EH (cell line): ENCODE measurements at regions not wholly inside any gene's neighbourhood (a gene's known extent, or its start where the extent isn't known, plus 50 kb on each side); places are given as distances from the start of the nearest gene placed in this dataset.
"Not testable (repeated sequence)": the region's sequence is repeated elsewhere in the genome, so short reads cannot be mapped to it uniquely, and the experiment has no call there.

ENCODE experiments used
- DNase-seq: peaks from one replicate; pipeline ENCODE4 v3.0.0-alpha.2; 2015; ENCODE audit warnings: low read depth

GRCh38 chr1:94672934-94673333 lies 131.4 kb upstream of the F3 start:
- DNase-seq: peak; percentile 98

- DNase-seq: peak; percentile 56
Observed at GRCh38 chr1:94672001-94672400, 130.4 kb upstream of the F3 start.

- DNase-seq: peak; percentile 21
Observed at GRCh38 chr1:94670273-94670672, 128.7 kb upstream of the F3 start.

GRCh38 chr1:94669198-94669597 lies 127.6 kb upstream of the F3 start:
- peak; percentile 44 for DNase-seq

- DNase-seq: no peak
Observed at GRCh38 chr1:94668528-94668927, 127.0 kb upstream of the F3 start.

- peak; percentile 25 for DNase-seq
Observed at GRCh38 chr1:94667818-94668217, 126.3 kb upstream of the F3 start.

- no peak for DNase-seq
Observed at GRCh38 chr1:94666797-94667196, 125.2 kb upstream of the F3 start.

- no peak for DNase-seq
Observed at GRCh38 chr1:94661431-94661932, 119.9 kb upstream of the F3 start.

- DNase-seq: peak; percentile 53
Observed at GRCh38 chr1:94660994-94661393, 119.4 kb upstream of the F3 start.

GRCh38 chr1:94660258-94660657 lies 118.7 kb upstream of the F3 start:
- DNase-seq: no peak

GRCh38 chr1:94659202-94659601 lies 117.6 kb upstream of the F3 start:
- not testable (repeated sequence) for DNase-seq

GRCh38 chr1:94658221-94658620 lies 116.7 kb upstream of the F3 start:
- peak; percentile 40 for DNase-seq

GRCh38 chr1:94657776-94658175 lies 116.2 kb upstream of the F3 start:
- not testable (repeated sequence) for DNase-seq

- DNase-seq: no peak
Observed at GRCh38 chr1:94656967-94657366, 115.4 kb upstream of the F3 start.

- DNase-seq: no peak
Observed at GRCh38 chr1:94654919-94655318, 113.4 kb upstream of the F3 start.

- no peak for DNase-seq
Observed at GRCh38 chr1:94654459-94654858, 112.9 kb upstream of the F3 start.

GRCh38 chr1:94654031-94654430 lies 112.5 kb upstream of the F3 start:
- peak; percentile 65 for DNase-seq

GRCh38 chr1:94653454-94653853 lies 111.9 kb upstream of the F3 start:
- DNase-seq: no peak

GRCh38 chr1:94651076-94651475 lies 109.5 kb upstream of the F3 start:
- DNase-seq: no peak

GRCh38 chr1:94650301-94650700 lies 108.7 kb upstream of the F3 start:
- DNase-seq: no peak

GRCh38 chr1:94648225-94649007 lies 106.9 kb upstream of the F3 start:
- peak; percentile 98 for DNase-seq

- DNase-seq: peak; percentile 74
Observed at GRCh38 chr1:94646786-94647555, 105.4 kb upstream of the F3 start.

- peak; percentile 94 for DNase-seq
Observed at GRCh38 chr1:94646141-94646643, 104.6 kb upstream of the F3 start.
